NCI-H1930 (cell line): ENCODE measurements at regions not wholly inside any gene's neighbourhood (a gene's known extent, or its start where the extent isn't known, plus 50 kb on each side); places are given as distances from the start of the nearest gene placed in this dataset.

Experiments
- DNase-seq, 2 experiments: peaks; one replicate each; lab custom pipeline; 2025; lab: John Stamatoyannopoulos, UW

- DNase-seq, result no peak
Measured at GRCh38 chr10:81021428-81022129, 483.9 kb downstream of the SH2D4B start.

DNA sequence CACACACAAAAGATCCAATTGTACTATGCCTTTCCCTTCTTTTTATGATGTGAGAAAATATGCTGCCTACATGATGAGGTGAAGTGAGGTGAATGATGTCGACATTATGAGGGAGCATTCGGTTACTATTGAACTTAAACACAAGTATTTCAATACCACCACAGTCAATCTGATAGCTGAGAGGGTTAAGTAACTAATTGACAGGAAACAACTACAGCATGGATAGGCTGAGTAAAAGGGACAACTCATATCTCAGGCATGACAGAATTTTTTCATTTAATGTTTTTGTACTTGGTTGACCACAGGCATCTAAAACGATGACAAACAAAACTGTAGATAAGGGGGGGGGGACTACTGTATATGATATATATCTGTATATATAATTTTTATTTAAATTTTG is 488.9 kb downstream of the SH2D4B start:
- DNase-seq, result no peak

GRCh38 chr10:81027223-81027622 is 489.5 kb downstream of the SH2D4B start:
- DNase-seq, result no peak

GRCh38 chr10:81027706-81028105 is 490.0 kb downstream of the SH2D4B start:
- DNase-seq, result no peak

DNA sequence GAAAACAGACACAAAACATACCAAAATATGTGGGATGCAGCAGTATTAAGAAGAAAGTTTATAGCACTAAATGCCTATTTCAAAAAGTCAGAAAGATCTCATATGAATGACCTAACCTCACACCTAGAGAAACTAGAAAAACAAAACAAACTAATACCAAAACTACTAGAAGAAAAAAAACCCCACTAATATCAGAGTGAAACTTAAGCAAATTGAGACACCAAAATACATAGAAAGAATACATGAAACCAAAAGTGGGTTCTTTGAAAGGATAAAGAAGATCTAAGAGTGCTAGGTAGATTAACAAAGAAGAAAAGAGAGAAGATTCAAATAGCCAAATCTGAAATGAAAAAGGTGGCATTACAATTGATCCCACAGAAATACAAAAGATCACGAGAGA is 494.1 kb downstream of the SH2D4B start:
- DNase-seq, result no peak

GRCh38 chr10:81034383-81034782 is 496.7 kb downstream of the SH2D4B start:
- DNase-seq, result no peak

- DNase-seq, result no peak
Measured at GRCh38 chr10:81036257-81036656, 498.6 kb downstream of the SH2D4B start.

GRCh38 chr10:81040031-81040430 is 502.3 kb downstream of the SH2D4B start:
- DNase-seq, result no peak

- no peak for DNase-seq
Measured at GRCh38 chr10:81040940-81041339, 503.2 kb downstream of the SH2D4B start.

DNA sequence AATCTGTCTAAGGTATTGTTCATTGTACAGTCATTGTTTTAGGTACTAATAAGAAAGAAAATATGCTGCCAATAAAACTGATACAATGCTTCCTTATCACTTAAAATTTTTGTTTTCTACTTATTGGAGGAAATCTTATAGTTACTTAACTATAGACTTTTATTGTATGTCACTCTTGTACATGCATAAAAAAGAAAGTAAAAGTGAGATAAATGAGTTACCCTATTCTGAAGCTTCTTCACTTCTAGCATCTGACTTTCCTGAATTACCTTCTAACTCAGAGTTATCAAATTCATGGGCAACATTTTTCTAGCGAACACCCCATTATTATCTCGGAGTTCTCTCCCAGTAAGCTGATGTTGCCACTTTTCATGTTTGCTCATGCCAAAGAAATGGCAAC is 504.9 kb downstream of the SH2D4B start:
- DNase-seq, result no peak

DNA sequence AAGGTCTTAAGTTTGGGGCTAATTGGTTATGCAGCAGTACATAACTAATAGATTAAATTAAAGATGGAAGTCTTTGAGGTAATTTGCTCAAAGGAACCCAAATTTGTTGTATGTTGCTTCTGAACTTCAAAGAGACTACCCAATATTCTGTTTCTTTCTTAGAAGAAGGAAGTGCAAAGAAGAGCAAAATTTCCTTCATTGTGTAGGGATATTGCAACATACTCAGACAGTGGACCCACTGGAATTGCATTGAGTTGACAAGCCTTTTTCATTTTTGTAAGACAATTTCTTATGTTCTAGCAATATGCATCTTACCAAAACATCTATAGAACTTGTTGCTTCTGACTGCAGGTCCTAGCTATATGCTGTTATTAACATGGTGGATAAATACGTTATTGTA is 527.8 kb downstream of the SH2D4B start:
- DNase-seq, result no peak

DNA sequence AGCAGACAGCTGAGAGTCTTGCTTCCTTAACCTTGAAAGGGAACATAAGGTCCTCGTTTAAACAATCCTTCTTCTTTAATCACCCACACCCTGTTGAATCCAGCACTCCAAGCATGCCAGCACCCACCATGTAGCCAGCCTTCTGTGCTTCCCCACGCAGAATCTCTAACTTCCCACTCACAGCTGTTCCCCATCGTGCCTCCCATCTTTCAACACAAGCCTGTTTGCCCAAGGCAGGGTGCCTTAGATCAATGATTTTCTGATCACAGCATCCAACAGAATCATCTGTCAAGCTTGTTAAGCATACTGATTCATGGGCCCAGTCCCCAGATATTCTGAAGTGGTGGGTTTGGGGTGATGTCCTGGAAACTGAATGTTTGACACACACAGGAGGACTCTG is 530.8 kb downstream of the SH2D4B start:
- no peak for DNase-seq

DNA sequence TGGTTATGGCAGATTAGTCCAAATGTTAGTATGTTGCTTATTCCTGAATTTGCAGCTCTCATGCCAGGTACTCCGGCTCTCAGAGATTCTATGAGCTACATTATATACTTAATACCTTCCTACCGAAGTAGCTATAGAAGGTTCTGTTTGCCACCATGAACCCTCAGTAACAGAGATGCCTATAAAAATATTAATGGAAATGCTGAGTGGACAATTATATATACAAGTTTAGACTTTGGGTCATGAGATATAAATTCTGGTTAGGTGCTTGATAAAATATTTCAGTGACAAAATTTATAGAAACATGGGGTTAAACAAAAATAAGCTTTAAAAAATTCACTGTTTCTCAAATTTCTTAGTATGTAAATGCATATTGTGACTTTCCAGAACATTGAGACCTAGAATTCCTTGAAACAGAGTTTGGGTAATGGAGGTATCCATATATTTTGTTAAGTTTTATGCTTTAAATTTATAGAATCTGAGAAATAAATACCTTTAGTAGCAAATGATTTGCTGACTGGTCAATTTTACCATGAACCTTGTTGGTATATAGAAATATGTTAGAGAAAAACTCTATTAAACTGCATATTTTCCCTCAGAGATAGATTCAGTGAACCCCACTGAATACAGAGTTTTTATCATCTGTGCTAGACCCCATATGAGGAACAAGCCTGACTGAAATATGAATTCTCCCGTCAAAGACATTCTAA is 533.5 kb downstream of the SH2D4B start:
- no peak for DNase-seq

DNA sequence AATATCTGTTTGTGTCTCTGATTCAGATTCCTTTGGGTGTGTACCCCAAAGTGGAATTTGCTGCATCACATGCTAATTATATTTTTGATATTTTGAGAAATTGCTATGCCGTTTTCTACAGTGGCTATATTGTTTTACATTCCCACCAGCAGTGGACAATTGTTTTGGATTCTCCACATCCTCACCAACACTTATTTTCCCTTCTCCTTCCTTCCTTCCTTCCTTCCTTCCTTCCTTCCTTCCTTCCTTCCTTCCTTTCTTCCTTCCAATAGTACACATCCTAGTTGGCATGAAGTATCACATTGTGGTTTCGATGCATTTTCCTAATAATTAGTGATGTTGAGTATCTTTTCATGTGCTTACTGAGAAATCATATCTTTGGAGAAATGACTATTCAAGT is 535.5 kb downstream of the SH2D4B start:
- DNase-seq, result no peak

GRCh38 chr10:81081887-81082620 is 544.4 kb downstream of the SH2D4B start:
- DNase-seq, result no peak

GRCh38 chr10:81082621-81083376 is 545.1 kb downstream of the SH2D4B start:
- no peak for DNase-seq

- no peak for DNase-seq
Measured at GRCh38 chr10:81093056-81093455, 555.4 kb downstream of the SH2D4B start.

DNA sequence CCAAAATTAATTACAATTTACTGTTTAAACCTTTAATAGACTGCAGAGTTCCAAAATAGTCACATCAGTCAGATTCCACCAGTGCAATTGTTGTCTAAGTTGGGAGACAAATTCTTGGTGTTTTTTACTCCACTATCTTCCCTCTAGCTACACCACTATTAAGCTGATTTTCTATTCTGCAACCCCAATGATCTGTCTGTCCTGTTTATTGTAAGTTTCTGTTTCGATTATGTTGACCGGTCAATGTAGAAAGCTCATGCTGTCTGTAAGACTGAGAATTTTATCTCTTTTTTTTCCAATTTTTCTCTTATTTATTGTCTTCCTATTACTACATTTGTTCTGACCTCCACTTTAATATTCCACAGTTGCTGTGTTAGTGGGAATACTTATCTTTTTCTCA is 557.5 kb downstream of the SH2D4B start:
- no peak for DNase-seq

DNA sequence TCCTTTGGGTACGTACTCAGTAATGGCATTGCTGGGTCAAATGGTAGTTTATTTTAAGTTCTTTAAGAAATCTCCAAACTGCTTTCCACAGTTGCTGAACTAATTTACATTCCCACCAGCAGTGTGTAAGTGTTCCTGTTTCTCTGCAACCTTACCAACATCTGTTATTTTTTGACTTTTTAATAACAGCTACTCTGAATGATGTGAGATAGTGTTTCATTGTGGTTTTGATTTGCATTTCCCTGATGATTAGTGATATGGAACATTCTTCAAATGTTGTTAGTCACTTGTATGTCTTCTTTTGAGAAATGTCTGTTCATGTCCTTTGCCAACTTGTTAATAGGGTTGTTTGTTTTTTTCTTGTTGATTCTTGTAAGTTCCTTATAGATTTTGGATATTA is 558.9 kb downstream of the SH2D4B start:
- no peak for DNase-seq

- no peak for DNase-seq
Measured at GRCh38 chr10:81101062-81101461, 563.4 kb downstream of the SH2D4B start.

GRCh38 chr10:81104494-81104893 is 566.8 kb downstream of the SH2D4B start:
- DNase-seq, result no peak

- DNase-seq, result peak in 1 of 2 experiments; percentile 4
Measured at GRCh38 chr10:81108516-81109199, 571.0 kb downstream of the SH2D4B start.
